ENCODE measurements at regions not wholly inside any gene's neighbourhood (a gene's known extent, or its start where the extent isn't known, plus 50 kb on each side); places are given as distances from the start of the nearest gene placed in this dataset.

GRCh38 chr18:24790347-24790746 lies 329.9 kb downstream of the HRH4 start:
- TF ChIP-seq POLR2A (IDR thresholded peaks at IDR 0.05; ENCODE audit: low read depth, low read length) (no peak), RCOR1 (IDR thresholded peaks at IDR 0.05; ENCODE audit: insufficient replicate concordance, low read length) (no peak), CTCF (conservative IDR thresholded peaks at IDR 0.05; ENCODE audit: low read depth, low read length) (no peak), FOS (IDR thresholded peaks at IDR 0.05; ENCODE audit: low read depth, low read length) (no peak), NFE2L2 (IDR thresholded peaks at IDR 0.05; ENCODE audit: low read depth, low read length) (no peak)
- TF ChIP-seq, protein P1, sequence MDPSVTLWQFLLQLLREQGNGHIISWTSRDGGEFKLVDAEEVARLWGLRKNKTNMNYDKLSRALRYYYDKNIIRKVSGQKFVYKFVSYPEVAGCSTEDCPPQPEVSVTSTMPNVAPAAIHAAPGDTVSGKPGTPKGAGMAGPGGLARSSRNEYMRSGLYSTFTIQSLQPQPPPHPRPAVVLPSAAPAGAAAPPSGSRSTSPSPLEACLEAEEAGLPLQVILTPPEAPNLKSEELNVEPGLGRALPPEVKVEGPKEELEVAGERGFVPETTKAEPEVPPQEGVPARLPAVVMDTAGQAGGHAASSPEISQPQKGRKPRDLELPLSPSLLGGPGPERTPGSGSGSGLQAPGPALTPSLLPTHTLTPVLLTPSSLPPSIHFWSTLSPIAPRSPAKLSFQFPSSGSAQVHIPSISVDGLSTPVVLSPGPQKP (IDR thresholded peaks at IDR 0.05; ENCODE audit: borderline replicate concordance, low read depth, low read length), result no peak
